ENCODE measurements at regions not wholly inside any gene's neighbourhood (a gene's known extent, or its start where the extent isn't known, plus 50 kb on each side); places are given as distances from the start of the nearest gene placed in this dataset.
"Not testable (repeated sequence)": the region's sequence is repeated elsewhere in the genome, so short reads cannot be mapped to it uniquely, and the experiment has no call there.

DNA sequence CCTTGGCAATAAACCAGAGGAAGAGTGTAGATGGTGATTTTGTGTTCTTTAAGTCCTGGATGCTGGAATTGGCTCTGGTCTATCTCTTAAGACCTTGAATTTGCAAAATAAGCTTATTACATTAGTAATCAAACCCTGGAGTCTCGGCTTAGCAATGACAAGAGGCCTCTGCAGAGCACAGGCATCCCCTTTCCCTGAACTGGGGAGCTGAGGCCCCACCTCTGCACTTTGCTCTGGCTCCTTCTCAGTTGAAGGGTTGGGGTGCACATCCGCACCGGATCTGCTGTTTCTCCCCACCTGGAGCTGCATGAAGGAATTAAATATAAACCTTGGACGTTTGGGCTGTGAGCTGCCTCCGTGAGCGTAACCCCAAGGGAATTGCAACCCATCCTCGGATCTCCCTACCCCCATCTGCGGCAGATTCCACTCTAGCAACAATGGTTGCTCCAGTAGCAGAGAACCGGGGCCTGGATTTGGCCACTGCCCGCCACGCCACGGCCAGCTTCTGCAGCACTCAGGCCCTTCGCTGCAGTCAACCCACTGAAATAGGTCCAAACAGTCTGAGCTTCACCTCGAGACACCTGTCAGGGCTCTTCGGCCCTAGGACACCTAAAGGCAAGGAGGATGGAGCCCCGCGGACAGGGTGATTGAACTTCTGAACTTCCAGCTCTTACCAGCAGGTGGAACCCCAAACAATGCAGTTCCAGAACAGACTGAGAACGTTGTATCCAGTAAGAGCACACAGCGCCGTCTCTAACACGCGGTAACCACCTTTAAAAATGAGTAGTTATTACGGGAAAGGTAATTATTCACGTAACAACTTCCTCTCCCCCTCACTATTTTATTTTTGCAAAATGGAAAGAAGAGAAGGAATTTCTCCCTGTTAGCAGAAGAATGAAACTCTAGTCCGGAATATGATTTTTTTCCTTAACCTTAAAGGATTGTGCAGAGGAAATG, 54.8 kb upstream of the CAPRIN1 start:
- Histone ChIP-seq H3K9me2 (ENCODE audit: insufficient read depth) (no peaks in the 10 kb centered on the region), H4K20me1 (ENCODE audit: insufficient read depth) (no peaks in the 10 kb centered on the region), H3K79me2 (ENCODE audit: low read depth) (no peaks in the 10 kb centered on the region), H3K4me3 (peak overlapping the region; percentile 17), H3K27ac (no peak overlapping the region), H3K9me3 (ENCODE audit: insufficient read depth, low read depth) (no peaks in the 10 kb centered on the region), H3K36me3 (ENCODE audit: low read depth) (no peaks in the 10 kb centered on the region), H3K4me1 (replicated peaks; ENCODE audit: insufficient read depth) (peaks cover 11% of the 10 kb centered on the region), H2AFZ (peak overlapping the region; percentile 25; the same call in 1 of the 2 replicates), H3K27me3 (ENCODE audit: insufficient read depth, low read depth) (no peaks in the 10 kb centered on the region), H3F3A (ENCODE audit: insufficient read depth, low read depth) (no peaks in the 10 kb centered on the region; the same call in 1 of the 2 replicates), H3K4me2 (peak overlapping the region; percentile 60)
- TF ChIP-seq, protein P1, sequence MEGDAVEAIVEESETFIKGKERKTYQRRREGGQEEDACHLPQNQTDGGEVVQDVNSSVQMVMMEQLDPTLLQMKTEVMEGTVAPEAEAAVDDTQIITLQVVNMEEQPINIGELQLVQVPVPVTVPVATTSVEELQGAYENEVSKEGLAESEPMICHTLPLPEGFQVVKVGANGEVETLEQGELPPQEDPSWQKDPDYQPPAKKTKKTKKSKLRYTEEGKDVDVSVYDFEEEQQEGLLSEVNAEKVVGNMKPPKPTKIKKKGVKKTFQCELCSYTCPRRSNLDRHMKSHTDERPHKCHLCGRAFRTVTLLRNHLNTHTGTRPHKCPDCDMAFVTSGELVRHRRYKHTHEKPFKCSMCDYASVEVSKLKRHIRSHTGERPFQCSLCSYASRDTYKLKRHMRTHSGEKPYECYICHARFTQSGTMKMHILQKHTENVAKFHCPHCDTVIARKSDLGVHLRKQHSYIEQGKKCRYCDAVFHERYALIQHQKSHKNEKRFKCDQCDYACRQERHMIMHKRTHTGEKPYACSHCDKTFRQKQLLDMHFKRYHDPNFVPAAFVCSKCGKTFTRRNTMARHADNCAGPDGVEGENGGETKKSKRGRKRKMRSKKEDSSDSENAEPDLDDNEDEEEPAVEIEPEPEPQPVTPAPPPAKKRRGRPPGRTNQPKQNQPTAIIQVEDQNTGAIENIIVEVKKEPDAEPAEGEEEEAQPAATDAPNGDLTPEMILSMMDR (conservative IDR thresholded peaks at IDR 0.05) = peak; percentile 93
- TF ChIP-seq EZH2 (IDR thresholded peaks at IDR 0.05; ENCODE audit: low read depth) = no peak
- intact Hi-C loops (cut with micrococcal nuclease; ENCODE audit: unreplicated experiment) = loop anchor here (1.0 to 5.0 kb wide), 5 partner anchors 57 to 901 kb away; partner anchors contain the start of gene NAT10
- POLR2A ChIA-PET (ENCODE audit: unreplicated experiment) = interaction anchor here (0.5 to 0.6 kb wide), 2 partner anchors 54 to 414 kb away, joined by 4 read pairs; no protein-coding TSS in a partner anchor
- DNase-seq = peak; percentile 73 to 81
- CTCF ChIA-PET = interaction anchor here (0.6 to 1.3 kb wide), 5 partner anchors 9 to 219 kb away, joined by 3 to 6 read pairs (median 4); no protein-coding TSS in a partner anchor
- BruUV-seq (replicated peaks) = no TSS peak

DNA sequence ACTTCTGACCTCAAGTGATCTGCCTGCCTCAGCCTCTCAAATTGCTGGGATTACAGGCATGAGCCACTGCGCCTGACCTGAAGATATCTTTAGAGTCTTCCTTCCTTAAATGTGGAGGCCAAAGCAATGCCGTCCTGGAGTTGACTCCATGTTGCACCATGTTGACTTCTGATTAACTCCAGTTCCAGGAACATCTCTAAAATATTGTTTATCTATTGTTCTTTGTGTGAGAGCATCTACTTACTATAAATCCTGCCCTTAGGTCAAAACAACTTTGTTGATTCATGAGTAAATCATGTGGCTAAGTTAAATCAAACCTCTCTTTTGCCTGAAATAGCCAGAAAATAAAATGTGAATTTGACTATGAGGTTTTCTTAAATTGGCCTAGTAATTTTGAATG, 56.6 kb upstream of the CAPRIN1 start:
- Histone ChIP-seq H3K4me1 (replicated peaks; ENCODE audit: insufficient read depth) (peaks cover 11% of the 10 kb centered on the region), H3K4me3 (no peak overlapping the region), H3K9me2 (ENCODE audit: insufficient read depth) (no peaks in the 10 kb centered on the region), H2AFZ (no peak overlapping the region), H3K9me3 (ENCODE audit: insufficient read depth, low read depth) (no peaks in the 10 kb centered on the region), H4K20me1 (ENCODE audit: insufficient read depth) (no peaks in the 10 kb centered on the region), H3K36me3 (ENCODE audit: low read depth) (no peaks in the 10 kb centered on the region), H3K27me3 (ENCODE audit: insufficient read depth, low read depth) (no peaks in the 10 kb centered on the region), H3F3A (ENCODE audit: insufficient read depth, low read depth) (no peaks in the 10 kb centered on the region; the same call in 1 of the 2 replicates), H3K4me2 (no peak overlapping the region), H3K79me2 (ENCODE audit: low read depth) (no peaks in the 10 kb centered on the region), H3K27ac (no peak overlapping the region)
- no TSS peak for BruUV-seq (replicated peaks)
- ChIA-PET POLR2A (ENCODE audit: unreplicated experiment) (interaction anchor here (0.6 kb wide), 1 partner anchor 17 kb away, joined by 5 read pairs; no protein-coding TSS in a partner anchor), CTCF (no interaction called here)
- no peak for DNase-seq
- intact Hi-C loops (cut with micrococcal nuclease; ENCODE audit: unreplicated experiment) = loop anchor here (5.0 kb wide), 1 partner anchor 902 kb away; no protein-coding TSS in a partner anchor
- TF ChIP-seq, protein P1 (conservative IDR thresholded peaks at IDR 0.05) = no peak
- no peak for TF ChIP-seq EZH2 (IDR thresholded peaks at IDR 0.05; ENCODE audit: low read depth)

DNA sequence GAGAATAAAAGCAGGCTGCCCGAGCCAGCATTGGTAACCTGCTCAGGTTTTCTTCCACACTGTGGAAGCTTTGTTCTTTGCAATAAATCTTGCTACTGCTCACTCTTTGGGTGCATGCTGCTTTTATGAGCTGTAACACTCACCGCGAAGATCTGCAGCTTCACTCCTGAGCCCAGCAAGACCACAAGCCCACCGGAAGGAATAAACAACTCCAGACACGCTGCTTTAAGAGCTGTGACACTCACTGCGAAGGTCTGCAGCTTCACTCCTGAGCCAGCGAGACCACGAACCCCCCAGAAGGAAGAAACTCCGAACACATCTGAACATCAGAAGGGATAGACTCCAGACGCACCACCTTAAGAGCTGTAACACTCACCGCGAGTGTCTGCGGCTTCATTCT, 60.4 kb upstream of the CAPRIN1 start:
- H3K79me2 ChIP-seq (ENCODE audit: low read depth); H3K4me2 ChIP-seq; H3K9me2 ChIP-seq (ENCODE audit: insufficient read depth); H3K27ac ChIP-seq; H3F3A ChIP-seq (ENCODE audit: insufficient read depth, low read depth); H4K20me1 ChIP-seq (ENCODE audit: insufficient read depth); H3K4me1 ChIP-seq (replicated peaks; ENCODE audit: insufficient read depth); DNase-seq; H3K36me3 ChIP-seq (ENCODE audit: low read depth); BruUV-seq (replicated peaks); intact Hi-C loops (cut with micrococcal nuclease; ENCODE audit: unreplicated experiment); H3K27me3 ChIP-seq (ENCODE audit: insufficient read depth, low read depth); CTCF ChIA-PET; H3K9me3 ChIP-seq (ENCODE audit: insufficient read depth, low read depth); H3K4me3 ChIP-seq; H2AFZ ChIP-seq: not testable (repeated sequence)
- POLR2A ChIA-PET (ENCODE audit: unreplicated experiment) = interaction anchor here (0.6 to 0.7 kb wide), 3 partner anchors 79 to 353 kb away, joined by 3 to 5 read pairs (median 3); no protein-coding TSS in a partner anchor

DNA sequence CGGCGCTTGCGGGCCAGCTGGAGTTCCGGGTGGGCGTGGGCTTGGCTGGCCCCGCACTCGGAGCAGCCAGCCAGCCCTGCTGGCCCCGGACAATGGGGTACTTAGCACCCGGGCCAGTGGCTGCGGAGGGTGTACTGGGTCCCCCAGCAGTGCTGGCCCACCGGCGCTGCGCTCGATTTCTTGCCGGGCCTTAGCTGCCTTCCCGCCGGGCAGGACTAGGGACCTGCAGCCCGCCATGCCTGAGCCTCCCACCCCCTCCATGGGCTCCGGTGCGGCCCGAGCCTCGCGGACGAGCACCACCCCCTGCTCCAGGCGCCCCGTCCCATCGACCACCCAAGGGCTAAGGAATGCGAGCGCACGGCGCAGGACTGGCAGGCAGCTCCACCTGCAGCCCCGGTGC, 61.4 kb upstream of the CAPRIN1 start:
- H3F3A ChIP-seq (ENCODE audit: insufficient read depth, low read depth); BruUV-seq (replicated peaks); intact Hi-C loops (cut with micrococcal nuclease; ENCODE audit: unreplicated experiment); H3K4me2 ChIP-seq; CTCF ChIA-PET; H3K9me3 ChIP-seq (ENCODE audit: insufficient read depth, low read depth); H3K27me3 ChIP-seq (ENCODE audit: insufficient read depth, low read depth); H3K4me3 ChIP-seq; H4K20me1 ChIP-seq (ENCODE audit: insufficient read depth); H2AFZ ChIP-seq; H3K79me2 ChIP-seq (ENCODE audit: low read depth); H3K9me2 ChIP-seq (ENCODE audit: insufficient read depth); H3K4me1 ChIP-seq (replicated peaks; ENCODE audit: insufficient read depth); H3K27ac ChIP-seq; POLR2A ChIA-PET (ENCODE audit: unreplicated experiment); H3K36me3 ChIP-seq (ENCODE audit: low read depth); DNase-seq: not testable (repeated sequence)
